ENCODE measurements at regions not wholly inside any gene's neighbourhood (a gene's known extent, or its start where the extent isn't known, plus 50 kb on each side); places are given as distances from the start of the nearest gene placed in this dataset.
"Not testable (repeated sequence)": the region's sequence is repeated elsewhere in the genome, so short reads cannot be mapped to it uniquely, and the experiment has no call there.

GRCh38 chr14:81619816-81620215 lies 86.2 kb upstream of the SEL1L start:
- no peak overlapping the region for H3K4me3 ChIP-seq (ENCODE audit: low read length)
- no peak for DNase-seq
- no peaks in the 10 kb centered on the region for H3K36me3 ChIP-seq (ENCODE audit: control insufficient read depth, insufficient read depth, low read length)
- H3K27ac Mint-ChIP-seq: no peak overlapping the region
- no peaks in the 10 kb centered on the region for H3K9me3 ChIP-seq (ENCODE audit: control insufficient read depth, insufficient read depth, low read length)
- no peak overlapping the region for H3K27ac ChIP-seq (ENCODE audit: low read length)
- H3K27me3 ChIP-seq (ENCODE audit: control insufficient read depth, insufficient read depth, low read length): no peaks in the 10 kb centered on the region
- 94% methylated on average over 4 of the region's 6 CpGs for WGBS (ENCODE audit: insufficient coverage)
- no peak for TF ChIP-seq CTCF (IDR thresholded peaks at IDR 0.05)
- no peak for ATAC-seq
- intact Hi-C loops (cut with micrococcal nuclease): no loop called here
- no peaks in the 10 kb centered on the region for H3K4me1 Mint-ChIP-seq
- no peak overlapping the region for H3K4me3 Mint-ChIP-seq
- no peaks in the 10 kb centered on the region for H3K9me3 Mint-ChIP-seq
- H3K27me3 Mint-ChIP-seq (ENCODE audit: low read depth in 2 of 2): no peaks in the 10 kb centered on the region
- no peaks in the 10 kb centered on the region for H3K4me1 ChIP-seq (ENCODE audit: control insufficient read depth, insufficient read depth, low read length)
- no peaks in the 10 kb centered on the region for H3K36me3 Mint-ChIP-seq

- intact Hi-C loops (cut with micrococcal nuclease); H3K4me3 Mint-ChIP-seq; H3K36me3 Mint-ChIP-seq; H3K4me3 ChIP-seq (ENCODE audit: low read length); H3K27me3 Mint-ChIP-seq (ENCODE audit: low read depth in 2 of 2); DNase-seq; H3K36me3 ChIP-seq (ENCODE audit: control insufficient read depth, insufficient read depth, low read length); H3K4me1 Mint-ChIP-seq; H3K27ac Mint-ChIP-seq; H3K27me3 ChIP-seq (ENCODE audit: control insufficient read depth, insufficient read depth, low read length); H3K9me3 ChIP-seq (ENCODE audit: control insufficient read depth, insufficient read depth, low read length); ATAC-seq; H3K9me3 Mint-ChIP-seq; H3K27ac ChIP-seq (ENCODE audit: low read length); H3K4me1 ChIP-seq (ENCODE audit: control insufficient read depth, insufficient read depth, low read length): not testable (repeated sequence)
- 94% methylated on average over 55 of the region's 55 CpGs for WGBS (ENCODE audit: insufficient coverage)
Observed at GRCh38 chr14:81623771-81624396, 90.2 kb upstream of the SEL1L start.

GRCh38 chr14:81625343-81625742 lies 91.7 kb upstream of the SEL1L start:
- Histone ChIP-seq H3K9me3 (ENCODE audit: control insufficient read depth, insufficient read depth, low read length) (no peaks in the 10 kb centered on the region), H3K27me3 (ENCODE audit: control insufficient read depth, insufficient read depth, low read length) (no peaks in the 10 kb centered on the region), H3K4me3 (ENCODE audit: low read length) (no peak overlapping the region), H3K27ac (ENCODE audit: low read length) (no peak overlapping the region), H3K4me1 (ENCODE audit: control insufficient read depth, insufficient read depth, low read length) (no peaks in the 10 kb centered on the region), H3K36me3 (ENCODE audit: control insufficient read depth, insufficient read depth, low read length) (no peaks in the 10 kb centered on the region)
- Mint-ChIP-seq H3K27ac (no peak overlapping the region), H3K4me3 (no peak overlapping the region), H3K27me3 (ENCODE audit: low read depth in 2 of 2) (no peaks in the 10 kb centered on the region), H3K4me1 (no peaks in the 10 kb centered on the region), H3K9me3 (no peaks in the 10 kb centered on the region), H3K36me3 (no peaks in the 10 kb centered on the region)
- TF ChIP-seq CTCF (IDR thresholded peaks at IDR 0.05): no peak
- WGBS (ENCODE audit: insufficient coverage): no CpG with 5 or more reads among the region's 1 CpG
- DNase-seq: peak in 1 of 2 donors; percentile 8
- intact Hi-C loops (cut with micrococcal nuclease): no loop called here
- ATAC-seq: no peak

GRCh38 chr14:81632157-81632556 lies 98.5 kb upstream of the SEL1L start:
- Mint-ChIP-seq H3K27me3 (ENCODE audit: low read depth in 2 of 2) (no peaks in the 10 kb centered on the region), H3K36me3 (no peaks in the 10 kb centered on the region), H3K4me3 (no peak overlapping the region), H3K9me3 (peaks cover 5 to 8% of the 10 kb centered on the region in 2 donors), H3K4me1 (no peaks in the 10 kb centered on the region), H3K27ac (no peak overlapping the region)
- no peak for DNase-seq
- Histone ChIP-seq H3K36me3 (ENCODE audit: control insufficient read depth, insufficient read depth, low read length) (no peaks in the 10 kb centered on the region), H3K4me3 (ENCODE audit: low read length) (no peak overlapping the region), H3K9me3 (ENCODE audit: control insufficient read depth, insufficient read depth, low read length) (no peaks in the 10 kb centered on the region), H3K27ac (ENCODE audit: low read length) (no peak overlapping the region), H3K27me3 (ENCODE audit: control insufficient read depth, insufficient read depth, low read length) (no peaks in the 10 kb centered on the region), H3K4me1 (ENCODE audit: control insufficient read depth, insufficient read depth, low read length) (no peaks in the 10 kb centered on the region)
- no peak for TF ChIP-seq CTCF (IDR thresholded peaks at IDR 0.05)
- no peak for ATAC-seq
- intact Hi-C loops (cut with micrococcal nuclease): no loop called here

All from natural killer cell (primary cell).